Pancreas (tissue), 10 donors: ENCODE measurements at regions not wholly inside any gene's neighbourhood (a gene's known extent, or its start where the extent isn't known, plus 50 kb on each side); places are given as distances from the start of the nearest gene placed in this dataset.

Experiments
- ATAC-seq, 4 donors: fragments of 200-7000 bp; cut with Tn5 transposase; one replicate each; pipeline versions ENCODE4 v1.8.0 to v1.9.1; 2020; ENCODE audit warnings: mild to moderate bottlenecking in 4 of 4, moderate library complexity in 4 of 4
- DNase-seq, 6 donors: peaks; one replicate each; pipeline ENCODE4 v3.0.0-alpha.2; 2020
- FAIRE-seq: peaks from 2 replicates; lab custom pipeline; 2012; peaks lifted over from hg19 to GRCh38; lab: Jason Lieb, UNC
- H3K27ac ChIP-seq, 4 donors: fragments of 200-600 bp; sonication (generic); 1 replicate in 3 of 4; 2 replicates in 1 of 4; pipeline versions ENCODE4 v1.5.0 to v1.8.0; 2020
- H3K27me3 ChIP-seq, 4 donors: fragments of 200-600 bp; one replicate each; pipeline ENCODE4 v1.8.0; 2021
- H3K36me3 ChIP-seq, 3 donors: fragments of 200-600 bp; sonication (generic) in 1 of 3; one replicate each; pipeline versions ENCODE4 v1.5.0 to v1.8.0; 2020 to 2021
- H3K4me1 ChIP-seq, 3 donors: fragments of 200-600 bp; one replicate each; pipeline ENCODE4 v1.8.0; 2021
- H3K4me3 ChIP-seq, 4 donors: fragments of 200-600 bp; sonication (generic) in 2 of 4; one replicate each; pipeline versions ENCODE4 v1.5.0 to v1.8.0; 2020 to 2021
- H3K9me3 ChIP-seq, 4 donors: fragments of 200-600 bp; one replicate each; pipeline ENCODE4 v1.8.0; 2021
- WGBS, 2 donors: extraction: QIAGEN DNeasy Blood & Tissue Kit; methylation state at CpG; one replicate each; pipeline ENCODE4 v1.1.7; 2013; 5-methylcytosine and 5-hydroxymethylcytosine counted together
- intact Hi-C, 3 donors: fragments of 100-400 bp; cut with DNase I; formaldehyde crosslinking; loops; one replicate each; pipeline versions ENCODE4 v1.11.1 to v1.14.2; 2022
- TF ChIP-seq, protein P1 (sequence below), 4 donors: fragments of 200-600 bp; sonication (generic) in 3 of 4; IDR thresholded peaks; one replicate each; pipeline versions ENCODE4 v1.5.0 to v1.8.0; 2021; ENCODE audit warnings: antibody characterized with exemption in 4 of 4
- donor health status: healthy with polysubstance abuse.
- donor health status: DM: no; HTN: no; CAD: no; lungs with moderate emphysema.
- donor health status: DM: no; HTN: no; CAD: no.
- donor health status: control.
- donor health status: control.
- donor health status: Bipolar disorder and iron deficiency.
- donor health status: DM: yes; HTN: yes; CAD: no.
- donor health status: DM: no; HTN: no; CAD: no.
- donor health status: DM: no; HTN: no; CAD: no.
- donor health status: DM: yes; HTN: yes; CAD: no.

DNA sequence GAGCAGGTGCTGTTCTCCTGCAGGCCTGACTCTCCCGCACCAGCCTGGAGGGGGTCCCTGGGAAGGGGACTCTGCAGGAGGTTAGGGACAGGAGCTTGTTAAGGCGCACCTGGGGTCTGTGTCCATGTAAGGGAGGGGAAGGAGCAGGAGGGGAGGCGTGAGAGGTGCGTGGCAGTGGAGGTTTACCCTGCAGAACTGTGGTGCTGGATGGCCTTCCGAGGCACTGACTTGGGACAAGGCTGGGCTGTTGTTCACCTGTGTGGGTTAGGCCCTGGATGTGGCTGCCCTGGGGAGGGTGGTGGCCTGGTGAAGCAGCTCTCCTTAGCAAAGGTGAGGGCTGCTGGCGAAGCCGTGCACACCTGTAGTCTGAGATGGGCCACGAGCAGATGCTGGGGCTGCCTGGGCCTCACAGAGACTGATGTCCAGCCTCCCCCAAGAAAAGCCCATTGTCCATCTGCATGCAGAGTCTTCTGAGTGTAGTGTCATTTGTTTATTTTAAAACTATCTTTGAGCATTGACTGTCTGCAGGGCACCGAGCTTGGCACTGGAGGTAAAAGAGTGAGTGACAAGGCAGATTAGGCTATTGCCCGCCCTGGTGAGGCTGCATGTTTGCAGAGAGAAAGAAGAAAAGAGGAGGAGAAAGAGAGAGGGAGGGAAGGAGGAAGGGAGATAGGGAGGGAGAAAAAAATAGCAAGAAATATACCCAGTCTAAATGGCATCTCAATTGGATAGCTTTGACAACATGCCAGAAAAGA is 225.3 kb downstream of the GLRX3 start:
- ATAC-seq = peak in 3 of 4 donors; percentile 28 to 54 (median 48)
- TF ChIP-seq, protein P1, sequence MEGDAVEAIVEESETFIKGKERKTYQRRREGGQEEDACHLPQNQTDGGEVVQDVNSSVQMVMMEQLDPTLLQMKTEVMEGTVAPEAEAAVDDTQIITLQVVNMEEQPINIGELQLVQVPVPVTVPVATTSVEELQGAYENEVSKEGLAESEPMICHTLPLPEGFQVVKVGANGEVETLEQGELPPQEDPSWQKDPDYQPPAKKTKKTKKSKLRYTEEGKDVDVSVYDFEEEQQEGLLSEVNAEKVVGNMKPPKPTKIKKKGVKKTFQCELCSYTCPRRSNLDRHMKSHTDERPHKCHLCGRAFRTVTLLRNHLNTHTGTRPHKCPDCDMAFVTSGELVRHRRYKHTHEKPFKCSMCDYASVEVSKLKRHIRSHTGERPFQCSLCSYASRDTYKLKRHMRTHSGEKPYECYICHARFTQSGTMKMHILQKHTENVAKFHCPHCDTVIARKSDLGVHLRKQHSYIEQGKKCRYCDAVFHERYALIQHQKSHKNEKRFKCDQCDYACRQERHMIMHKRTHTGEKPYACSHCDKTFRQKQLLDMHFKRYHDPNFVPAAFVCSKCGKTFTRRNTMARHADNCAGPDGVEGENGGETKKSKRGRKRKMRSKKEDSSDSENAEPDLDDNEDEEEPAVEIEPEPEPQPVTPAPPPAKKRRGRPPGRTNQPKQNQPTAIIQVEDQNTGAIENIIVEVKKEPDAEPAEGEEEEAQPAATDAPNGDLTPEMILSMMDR (IDR thresholded peaks at IDR 0.05) = no peak
- Histone ChIP-seq H3K36me3 (no peaks in the 10 kb centered on the region), H3K4me1 (no peaks in the 10 kb centered on the region), H3K27ac (no peak overlapping the region), H3K4me3 (no peak overlapping the region), H3K27me3 (no peaks in the 10 kb centered on the region), H3K9me3 (no peaks in the 10 kb centered on the region)
- FAIRE-seq = no peak
- no peak for DNase-seq
- 75% methylated on average over 10 of the region's 10 CpGs for WGBS, 2 donors
- intact Hi-C loops = no loop called here

DNA sequence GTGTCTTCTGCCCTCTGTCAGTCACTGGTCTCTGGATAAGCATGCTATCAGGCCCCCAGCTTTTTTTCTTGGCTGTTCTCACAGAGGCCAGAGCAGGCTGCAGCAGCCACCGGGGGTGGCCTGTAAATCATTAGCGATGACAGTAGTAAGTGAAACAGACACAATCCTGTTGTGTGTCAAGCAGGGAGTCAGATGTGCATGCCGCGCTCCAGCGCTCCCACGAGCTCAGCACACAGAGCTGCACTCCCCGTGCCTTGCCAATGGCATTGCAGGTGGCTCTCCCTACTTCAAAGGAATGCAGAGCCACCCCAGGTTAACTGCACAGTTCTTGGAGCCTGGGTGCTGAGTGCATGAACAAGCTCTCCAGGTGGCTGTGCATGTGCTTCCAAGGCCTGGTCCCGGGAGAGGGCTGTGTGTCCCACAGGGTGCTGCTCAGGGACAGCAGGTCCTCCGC is 226.1 kb downstream of the GLRX3 start:
- intact Hi-C loops = no loop called here
- Histone ChIP-seq H3K4me3 (no peak overlapping the region), H3K36me3 (no peaks in the 10 kb centered on the region), H3K27ac (no peak overlapping the region), H3K4me1 (no peaks in the 10 kb centered on the region), H3K9me3 (no peaks in the 10 kb centered on the region), H3K27me3 (no peaks in the 10 kb centered on the region)
- FAIRE-seq = no peak
- TF ChIP-seq, protein P1 (IDR thresholded peaks at IDR 0.05) = no peak
- no peak for DNase-seq
- 57 to 58% methylated on average over 8 to 9 of the region's 9 CpGs for WGBS, 2 donors
- ATAC-seq = peak in 1 of 4 donors; percentile 24

DNA sequence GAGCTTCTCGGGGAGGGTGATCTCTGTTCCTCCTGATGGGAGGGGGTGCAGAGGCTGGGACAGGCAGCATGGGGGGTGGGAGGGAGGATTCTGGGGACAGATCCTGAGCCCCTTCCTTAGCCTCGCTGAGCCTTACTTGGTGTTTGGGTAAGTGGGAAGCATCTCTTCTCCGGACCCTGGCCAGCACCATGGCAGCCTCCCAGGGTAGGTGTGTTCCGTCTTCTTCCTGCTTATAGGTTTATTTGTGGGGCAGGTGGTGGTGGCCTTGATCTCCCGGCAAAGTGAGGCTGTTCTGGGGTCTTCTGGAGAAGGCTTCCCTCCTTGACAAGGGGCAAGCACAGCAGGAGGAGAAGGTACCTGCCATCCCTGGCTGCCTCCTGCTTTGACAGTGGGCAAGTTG is 226.9 kb downstream of the GLRX3 start:
- intact Hi-C loops = no loop called here
- Histone ChIP-seq H3K4me3 (no peak overlapping the region), H3K36me3 (no peaks in the 10 kb centered on the region), H3K27ac (no peak overlapping the region), H3K4me1 (no peaks in the 10 kb centered on the region), H3K9me3 (no peaks in the 10 kb centered on the region), H3K27me3 (no peaks in the 10 kb centered on the region)
- ATAC-seq = no peak
- DNase-seq = no peak
- WGBS, 2 donors = 87 to 88% methylated on average over 5 of the region's 5 CpGs
- FAIRE-seq = no peak
- TF ChIP-seq, protein P1 (IDR thresholded peaks at IDR 0.05) = no peak

DNA sequence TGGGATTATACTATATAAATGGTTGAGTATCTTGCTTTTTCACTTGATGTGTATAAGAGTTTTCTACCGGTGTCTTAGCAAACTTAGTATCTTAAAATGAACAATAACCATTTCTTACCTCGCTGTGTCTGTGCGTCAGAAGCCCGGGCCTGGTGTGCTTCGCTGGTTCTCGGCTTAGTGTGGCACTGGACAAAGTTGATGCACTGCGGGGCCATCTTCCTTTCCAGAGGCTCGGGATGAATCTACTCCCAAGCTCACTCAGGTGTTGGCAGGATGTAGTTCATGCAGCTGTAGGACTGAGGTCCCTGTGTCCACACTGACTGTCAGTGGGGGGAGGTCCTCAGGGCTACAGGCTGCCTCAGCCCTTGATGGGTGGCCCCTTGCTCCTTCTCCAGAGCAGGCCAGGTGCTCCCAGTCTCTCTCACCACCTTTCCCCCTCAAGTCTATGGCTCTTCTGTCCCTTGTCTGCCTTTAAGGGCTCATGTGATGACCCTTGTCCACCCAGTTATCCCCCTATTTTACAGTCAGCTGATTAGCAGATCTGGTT is 227.8 kb downstream of the GLRX3 start:
- H3K27ac ChIP-seq = no peak overlapping the region
- ATAC-seq (no peak), FAIRE-seq (no peak), DNase-seq (no peak)
- no peaks in the 10 kb centered on the region for H3K4me1 ChIP-seq
- H3K27me3 ChIP-seq = no peaks in the 10 kb centered on the region
- no peaks in the 10 kb centered on the region for H3K9me3 ChIP-seq
- WGBS, 2 donors = 91 to 94% methylated on average over 8 of the region's 8 CpGs
- TF ChIP-seq, protein P1 (IDR thresholded peaks at IDR 0.05) = no peak
- no peaks in the 10 kb centered on the region for H3K36me3 ChIP-seq
- intact Hi-C loops = no loop called here
- H3K4me3 ChIP-seq = no peak overlapping the region
